T-helper 2 cell treated with Interferon-gamma antibody and Interleukin-4, amounts not matched to agents 5 μg/mL and 100 μg/mL, for 36 hours (primary cell): ENCODE measurements at regions not wholly inside any gene's neighbourhood (a gene's known extent, or its start where the extent isn't known, plus 50 kb on each side); places are given as distances from the start of the nearest gene placed in this dataset.

Source experiments
- DNase-seq: peaks from one replicate; pipeline ENCODE4 v3.0.0; 2021; ENCODE audit warnings: low spot score
- H3K27ac Mint-ChIP-seq: one replicate; pipeline ENCODE4 v1.8.0; 2021; ENCODE audit warnings: mild to moderate bottlenecking, mixed read lengths
- H3K27me3 Mint-ChIP-seq: one replicate; pipeline ENCODE4 v1.8.0; 2021; ENCODE audit warnings: low read depth, mixed read lengths
- H3K36me3 Mint-ChIP-seq: one replicate; pipeline ENCODE4 v1.8.0; 2021; ENCODE audit warnings: low read depth, mixed read lengths
- H3K4me1 Mint-ChIP-seq: one replicate; pipeline ENCODE4 v1.8.0; 2021; ENCODE audit warnings: low read depth, mixed read lengths
- H3K4me3 Mint-ChIP-seq: one replicate; pipeline ENCODE4 v1.8.0; 2022; ENCODE audit warnings: mild to moderate bottlenecking, moderate library complexity, mixed read lengths
- H3K9me3 Mint-ChIP-seq: one replicate; pipeline ENCODE4 v1.8.0; 2021; ENCODE audit warnings: mixed read lengths

DNA sequence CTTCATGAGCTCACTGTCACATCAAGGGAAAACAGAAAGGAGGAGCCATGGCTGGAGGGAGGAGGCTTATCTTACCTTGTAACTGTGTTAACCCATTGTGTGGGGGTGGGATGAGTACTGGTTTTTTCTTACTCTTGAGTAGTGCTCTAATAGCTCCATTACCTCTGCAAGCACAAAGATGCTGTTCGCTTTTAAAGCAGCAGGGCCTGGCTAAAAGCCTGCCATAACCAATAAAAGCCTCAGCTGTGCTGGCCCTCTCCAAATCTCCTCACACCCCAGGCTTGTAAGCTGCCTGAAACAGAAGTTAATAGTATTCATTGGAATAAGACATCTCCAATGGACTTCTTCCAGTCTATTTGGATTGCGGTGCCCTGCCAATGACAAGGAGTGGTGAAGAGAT, 544.1 kb downstream of the TUSC7 start:
- H3K36me3 Mint-ChIP-seq = no peaks in the 10 kb centered on the region
- H3K27ac Mint-ChIP-seq = no peak overlapping the region
- no peak overlapping the region for H3K4me3 Mint-ChIP-seq

DNA sequence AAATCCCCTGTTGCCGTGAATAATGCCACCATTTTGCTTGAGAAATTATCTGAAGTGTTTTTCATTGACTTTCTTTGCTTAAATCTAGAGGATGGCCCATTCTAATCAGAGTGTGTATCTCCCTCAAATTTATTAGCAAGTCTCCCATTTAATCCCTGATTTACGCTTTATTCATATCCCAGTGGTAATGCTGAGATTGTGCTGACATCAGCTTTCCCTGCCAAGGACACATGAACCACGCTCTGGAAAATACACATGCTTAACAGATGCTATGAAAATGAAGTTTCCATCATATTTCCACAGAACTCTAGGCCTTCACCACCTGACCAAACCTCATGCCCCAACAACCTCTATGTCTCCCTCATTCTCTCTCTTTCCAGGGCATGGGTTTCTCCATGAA, 545.4 kb downstream of the TUSC7 start:
- no peak overlapping the region for H3K27ac Mint-ChIP-seq
- no peaks in the 10 kb centered on the region for H3K4me1 Mint-ChIP-seq
- H3K36me3 Mint-ChIP-seq = no peaks in the 10 kb centered on the region
- DNase-seq = no peak
- peaks cover 11% of the 10 kb centered on the region for H3K9me3 Mint-ChIP-seq
- no peak overlapping the region for H3K4me3 Mint-ChIP-seq
- H3K27me3 Mint-ChIP-seq = no peaks in the 10 kb centered on the region

More for the DNA sequence above, 544.1 kb downstream of the TUSC7 start:
- no peaks in the 10 kb centered on the region for H3K4me1 Mint-ChIP-seq
- no peaks in the 10 kb centered on the region for H3K27me3 Mint-ChIP-seq
- peaks cover 17% of the 10 kb centered on the region for H3K9me3 Mint-ChIP-seq
- DNase-seq = no peak

DNA sequence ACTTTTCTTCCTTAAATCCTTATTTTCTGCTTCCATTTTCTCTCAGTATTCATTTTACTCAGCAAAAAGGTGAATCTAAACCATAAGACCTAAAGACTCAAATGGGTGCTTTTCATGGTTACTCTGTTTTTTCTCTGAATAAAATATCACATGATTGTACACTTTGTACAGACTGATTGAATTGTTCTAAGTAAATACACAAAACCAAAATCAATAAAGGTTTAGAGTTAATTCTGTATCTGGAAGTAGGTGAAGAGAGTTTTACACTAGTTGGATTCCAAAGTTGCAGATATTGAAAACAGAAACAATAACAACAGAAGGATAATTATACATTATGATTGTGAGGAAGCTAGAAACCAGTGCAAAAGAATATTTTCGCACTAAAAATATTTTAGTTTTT, 546.2 kb downstream of the TUSC7 start:
- Mint-ChIP-seq H3K9me3 (peaks cover 5% of the 10 kb centered on the region), H3K27ac (no peak overlapping the region), H3K27me3 (no peaks in the 10 kb centered on the region), H3K36me3 (no peaks in the 10 kb centered on the region), H3K4me1 (no peaks in the 10 kb centered on the region), H3K4me3 (no peak overlapping the region)
- no peak for DNase-seq

DNA sequence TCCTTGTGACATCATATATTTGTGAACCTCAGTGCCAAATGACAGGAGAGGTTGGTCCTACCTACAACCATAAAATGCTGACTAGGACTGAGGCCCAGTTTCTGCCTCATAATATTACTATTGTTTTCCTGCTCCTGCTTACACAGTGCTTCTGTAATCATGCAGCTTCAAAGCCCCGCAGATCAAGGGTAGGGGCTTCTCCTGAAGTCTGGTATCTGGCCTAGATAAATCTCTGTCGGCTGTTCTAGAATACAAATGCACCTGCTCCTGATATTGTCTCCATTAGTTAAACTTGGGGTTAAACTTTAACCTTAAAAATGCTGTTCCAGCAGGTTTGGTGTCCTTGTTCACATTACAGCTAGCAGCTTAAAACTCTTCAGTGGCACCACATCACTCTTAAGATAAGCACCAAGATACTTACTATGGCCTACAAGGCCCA, 552.4 kb downstream of the TUSC7 start:
- Mint-ChIP-seq H3K27ac (no peak overlapping the region), H3K9me3 (no peaks in the 10 kb centered on the region), H3K27me3 (no peaks in the 10 kb centered on the region)

DNA sequence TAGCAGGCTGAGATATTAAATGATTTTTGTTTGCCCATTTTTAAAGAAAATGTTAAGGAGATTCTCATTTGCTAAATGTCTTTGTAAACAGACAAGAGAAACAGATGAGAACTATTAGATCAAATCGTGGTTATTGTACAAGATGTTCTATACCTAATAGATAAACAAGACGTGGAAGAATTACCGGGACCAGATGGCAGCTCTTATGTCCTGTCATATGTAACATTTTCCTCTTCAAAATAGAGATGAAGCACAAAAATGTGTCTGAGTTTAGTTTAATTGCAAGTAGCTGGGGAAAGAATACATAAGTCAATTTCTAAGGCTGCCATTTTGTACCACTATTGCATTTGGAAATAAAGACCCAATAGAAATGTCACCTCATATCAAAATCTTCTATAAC, 553.7 kb downstream of the TUSC7 start:
- no peaks in the 10 kb centered on the region for H3K4me1 Mint-ChIP-seq
- no peak overlapping the region for H3K27ac Mint-ChIP-seq
- no peaks in the 10 kb centered on the region for H3K27me3 Mint-ChIP-seq
- no peaks in the 10 kb centered on the region for H3K9me3 Mint-ChIP-seq
- no peak overlapping the region for H3K4me3 Mint-ChIP-seq
- DNase-seq = no peak
- H3K36me3 Mint-ChIP-seq = no peaks in the 10 kb centered on the region

More for the DNA sequence above, 552.4 kb downstream of the TUSC7 start:
- Mint-ChIP-seq H3K36me3 (no peaks in the 10 kb centered on the region), H3K4me3 (no peak overlapping the region), H3K4me1 (no peaks in the 10 kb centered on the region)
- DNase-seq = no peak

DNA sequence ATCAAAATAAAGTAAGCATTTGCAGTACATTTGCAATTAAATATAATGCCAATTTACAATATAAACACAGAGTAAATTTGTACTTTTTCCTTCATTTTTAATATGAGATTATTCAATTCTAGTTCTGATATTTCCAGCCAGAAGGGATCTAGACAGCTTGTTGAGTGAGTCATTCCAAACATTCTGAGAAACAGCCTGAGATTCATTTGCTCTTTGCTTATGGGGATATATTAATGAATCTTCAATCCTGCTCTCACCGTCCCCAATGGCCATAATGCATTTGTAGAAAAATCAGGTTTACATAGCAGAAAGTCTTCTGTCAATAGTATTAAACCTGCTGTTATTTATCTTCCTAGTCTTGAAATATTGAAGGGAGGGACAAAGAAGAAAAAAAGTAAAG, 554.2 kb downstream of the TUSC7 start:
- Mint-ChIP-seq H3K4me3 (no peak overlapping the region), H3K4me1 (no peaks in the 10 kb centered on the region), H3K36me3 (no peaks in the 10 kb centered on the region), H3K27ac (no peak overlapping the region), H3K9me3 (no peaks in the 10 kb centered on the region), H3K27me3 (no peaks in the 10 kb centered on the region)
- no peak for DNase-seq

DNA sequence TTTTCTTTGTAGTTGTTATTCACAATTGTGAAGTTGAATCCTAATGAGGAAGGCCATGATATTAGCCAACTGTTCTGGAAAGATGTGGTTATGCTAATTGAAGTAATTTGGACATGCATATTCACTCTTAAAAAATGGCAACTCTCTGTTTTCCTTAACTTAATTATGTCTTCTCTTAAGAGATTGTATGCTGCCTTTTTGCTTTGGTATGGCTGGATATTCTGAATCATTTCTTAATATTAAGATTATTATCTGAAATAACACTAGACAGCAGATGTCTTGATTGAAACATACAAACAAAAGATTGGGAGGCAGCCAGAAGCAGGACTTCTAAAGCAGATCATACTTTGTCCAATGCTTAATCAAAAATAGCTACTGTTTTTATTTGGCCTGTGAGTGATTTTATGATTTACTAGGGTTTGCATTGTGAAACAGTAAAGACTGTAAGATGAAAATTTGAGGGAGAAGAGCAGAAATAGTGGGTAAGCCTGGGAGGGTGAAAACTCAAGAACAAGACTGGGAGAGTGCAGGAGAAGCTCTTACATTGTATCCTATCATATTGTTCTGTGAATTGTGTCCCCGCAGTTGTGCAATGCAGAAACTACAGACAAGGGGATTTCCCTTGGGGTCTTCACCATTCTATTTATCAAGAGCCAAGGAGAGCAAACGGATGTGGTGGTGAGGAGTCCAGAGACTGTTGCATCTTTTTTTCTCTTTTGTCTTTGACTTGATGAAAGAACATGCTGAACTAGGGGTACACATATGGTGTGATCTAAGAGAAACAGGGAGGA, 554.8 kb downstream of the TUSC7 start:
- no peak overlapping the region for H3K27ac Mint-ChIP-seq
- no peaks in the 10 kb centered on the region for H3K9me3 Mint-ChIP-seq
- DNase-seq = no peak
- H3K4me3 Mint-ChIP-seq = no peak overlapping the region
- H3K36me3 Mint-ChIP-seq = no peaks in the 10 kb centered on the region
- H3K27me3 Mint-ChIP-seq = no peaks in the 10 kb centered on the region
- H3K4me1 Mint-ChIP-seq = no peaks in the 10 kb centered on the region

DNA sequence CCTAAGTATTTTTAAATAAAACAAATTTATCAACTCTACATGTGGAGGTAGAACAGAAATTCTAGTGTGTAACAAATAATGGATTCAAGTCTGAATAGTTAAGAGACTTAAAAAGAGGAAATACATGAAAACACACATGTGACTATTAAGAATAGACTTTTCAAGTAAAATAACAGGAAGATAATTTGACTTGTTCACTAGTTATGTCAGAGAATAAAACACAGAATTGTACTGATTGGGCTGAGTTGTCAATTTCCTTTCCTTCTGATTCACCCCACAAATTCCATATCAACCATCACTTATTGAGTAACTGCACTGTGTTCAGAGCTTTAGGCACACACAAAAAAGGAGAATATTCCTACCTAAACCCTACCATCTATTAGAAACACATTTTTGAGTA, 557.2 kb downstream of the TUSC7 start:
- Mint-ChIP-seq H3K27ac (no peak overlapping the region), H3K4me1 (no peaks in the 10 kb centered on the region), H3K9me3 (no peaks in the 10 kb centered on the region), H3K4me3 (no peak overlapping the region), H3K27me3 (no peaks in the 10 kb centered on the region), H3K36me3 (no peaks in the 10 kb centered on the region)
- no peak for DNase-seq

DNA sequence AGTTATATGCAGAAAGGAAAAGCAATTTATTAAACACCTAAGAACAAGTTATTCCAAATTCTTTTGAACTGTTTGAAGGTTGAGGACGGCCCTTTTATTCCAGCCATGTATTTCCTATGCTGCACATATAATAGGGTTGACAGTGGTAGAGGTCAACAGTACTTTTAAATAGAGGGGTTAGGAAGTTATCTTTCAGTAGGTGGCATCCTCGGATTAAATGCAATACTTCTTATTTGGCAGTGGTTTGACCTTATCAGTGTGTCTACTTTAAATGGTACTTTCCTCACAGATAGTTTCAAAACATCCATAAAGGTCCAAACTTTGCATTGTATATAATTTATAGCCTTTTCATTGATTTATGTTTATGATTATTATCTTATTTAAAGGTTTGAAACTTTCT, 558.7 kb downstream of the TUSC7 start:
- Mint-ChIP-seq H3K36me3 (no peaks in the 10 kb centered on the region), H3K9me3 (no peaks in the 10 kb centered on the region), H3K4me3 (no peak overlapping the region), H3K27ac (no peak overlapping the region), H3K4me1 (no peaks in the 10 kb centered on the region), H3K27me3 (no peaks in the 10 kb centered on the region)
- no peak for DNase-seq

DNA sequence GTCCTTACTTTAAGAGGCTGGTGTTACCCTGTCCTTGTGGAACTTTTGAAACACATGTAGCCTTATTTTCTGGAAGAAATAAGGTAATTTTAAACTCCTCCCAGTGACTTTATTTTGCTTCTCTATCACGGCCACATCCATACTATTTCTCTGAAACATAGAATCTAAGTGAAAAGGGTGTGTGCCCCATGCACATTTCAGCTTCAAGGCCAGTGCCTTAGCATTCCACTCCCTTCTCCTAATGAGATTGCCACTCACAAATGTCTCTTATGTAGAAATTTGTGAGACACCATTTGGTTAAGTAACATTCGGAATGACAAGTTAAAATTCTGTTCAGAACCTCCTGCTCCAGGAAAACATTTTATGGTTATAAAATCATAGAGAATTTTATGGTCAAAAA, 562.7 kb downstream of the TUSC7 start:
- Mint-ChIP-seq H3K27me3 (no peaks in the 10 kb centered on the region), H3K4me1 (no peaks in the 10 kb centered on the region)

DNA sequence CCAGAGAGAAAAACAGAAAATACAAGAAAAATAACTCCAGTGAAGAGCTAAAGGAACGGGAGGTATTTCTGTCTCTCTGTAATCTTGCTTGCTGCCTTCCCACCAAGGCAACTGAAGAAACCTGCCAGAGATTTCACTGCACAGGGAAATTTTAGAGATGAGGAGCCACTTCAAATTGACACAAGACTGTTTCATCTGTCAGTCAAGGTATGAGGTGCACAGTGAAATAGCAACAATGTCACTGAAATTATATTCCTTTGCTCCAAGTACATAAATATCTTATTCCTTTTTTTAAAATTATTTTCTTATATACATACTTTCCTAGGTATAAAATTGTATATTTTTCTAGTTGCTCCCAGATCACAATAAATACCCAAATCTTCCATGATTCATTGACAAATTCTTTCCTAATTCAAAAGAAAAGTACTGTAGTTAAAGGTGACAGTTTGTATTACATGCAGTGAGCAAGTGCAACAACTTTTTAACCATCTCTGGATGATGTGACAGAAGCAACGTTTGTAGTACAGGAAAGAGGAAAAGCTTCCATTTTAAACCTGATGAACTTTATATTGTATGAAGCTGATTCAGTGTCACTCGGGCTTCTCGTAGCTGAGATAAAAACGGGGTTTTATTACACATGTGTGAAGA, 563.4 kb downstream of the TUSC7 start:
- DNase-seq = no peak
- Mint-ChIP-seq H3K9me3 (no peaks in the 10 kb centered on the region), H3K36me3 (no peaks in the 10 kb centered on the region), H3K4me1 (no peaks in the 10 kb centered on the region), H3K4me3 (no peak overlapping the region), H3K27me3 (no peaks in the 10 kb centered on the region), H3K27ac (no peak overlapping the region)

More for the DNA sequence above, 562.7 kb downstream of the TUSC7 start:
- Mint-ChIP-seq H3K9me3 (no peaks in the 10 kb centered on the region), H3K27ac (no peak overlapping the region), H3K4me3 (no peak overlapping the region), H3K36me3 (no peaks in the 10 kb centered on the region)
- no peak for DNase-seq

DNA sequence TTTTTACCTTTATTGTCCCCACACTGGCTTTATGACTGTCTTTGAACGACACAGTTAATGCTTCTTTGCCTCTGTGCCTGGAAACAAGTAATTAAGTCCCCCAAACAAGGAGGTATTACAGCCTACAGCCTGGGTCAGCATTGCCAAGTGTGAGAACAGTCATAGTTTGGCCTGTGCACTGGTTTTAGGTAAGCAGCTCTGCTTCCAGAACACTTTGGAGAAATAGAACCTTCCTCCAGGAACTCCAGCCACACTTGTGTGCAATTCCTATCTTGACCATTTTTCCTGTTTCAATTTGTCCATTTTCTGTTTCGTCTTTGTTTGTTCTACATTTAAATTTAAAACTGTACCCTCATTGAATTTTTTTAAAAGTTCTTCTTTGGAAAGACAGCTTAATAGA, 568.2 kb downstream of the TUSC7 start:
- H3K27me3 Mint-ChIP-seq = no peaks in the 10 kb centered on the region
- H3K27ac Mint-ChIP-seq = no peak overlapping the region
- no peaks in the 10 kb centered on the region for H3K36me3 Mint-ChIP-seq
- H3K9me3 Mint-ChIP-seq = no peaks in the 10 kb centered on the region
- H3K4me3 Mint-ChIP-seq = no peak overlapping the region
- H3K4me1 Mint-ChIP-seq = no peaks in the 10 kb centered on the region
- no peak for DNase-seq

DNA sequence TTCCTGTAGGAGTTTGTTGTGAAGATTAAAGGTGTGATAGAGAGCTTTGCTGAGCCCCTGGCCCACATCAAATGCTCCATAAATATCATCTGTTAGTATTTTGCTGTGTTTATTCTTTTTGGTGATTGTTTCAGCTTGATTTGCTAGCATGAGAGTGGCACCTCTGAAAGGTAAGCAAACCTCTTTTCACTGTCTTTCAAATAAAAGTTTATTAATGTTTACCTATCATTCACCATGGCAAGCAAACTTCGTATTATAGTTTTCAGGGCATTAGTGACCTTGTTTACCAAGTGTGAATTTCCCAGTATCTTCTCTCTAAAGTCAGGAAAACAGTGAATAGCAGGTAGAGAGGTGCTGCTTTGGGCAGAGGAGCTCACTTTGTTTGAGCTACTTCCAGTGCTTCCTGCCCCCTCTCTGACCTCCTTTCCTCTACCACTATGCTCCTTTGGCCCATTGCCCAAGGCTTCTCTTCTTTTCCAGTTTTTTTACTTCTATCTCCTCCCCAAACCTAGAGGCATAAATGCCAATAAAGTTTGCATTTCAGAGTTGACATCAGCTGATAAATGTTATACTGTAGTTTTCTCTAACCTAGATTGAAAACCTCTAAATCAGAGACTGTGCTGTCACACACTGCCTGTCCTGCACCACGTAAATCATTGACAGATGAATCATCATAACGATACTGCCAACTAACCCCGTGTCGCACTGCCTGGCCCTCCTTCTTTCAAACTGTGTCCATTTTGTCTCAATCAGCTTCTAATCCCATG, 569.0 kb downstream of the TUSC7 start:
- no peaks in the 10 kb centered on the region for H3K36me3 Mint-ChIP-seq
- no peak overlapping the region for H3K27ac Mint-ChIP-seq
- H3K4me3 Mint-ChIP-seq = no peak overlapping the region
- H3K9me3 Mint-ChIP-seq = no peaks in the 10 kb centered on the region
- no peaks in the 10 kb centered on the region for H3K27me3 Mint-ChIP-seq
- no peak for DNase-seq
- no peaks in the 10 kb centered on the region for H3K4me1 Mint-ChIP-seq

DNA sequence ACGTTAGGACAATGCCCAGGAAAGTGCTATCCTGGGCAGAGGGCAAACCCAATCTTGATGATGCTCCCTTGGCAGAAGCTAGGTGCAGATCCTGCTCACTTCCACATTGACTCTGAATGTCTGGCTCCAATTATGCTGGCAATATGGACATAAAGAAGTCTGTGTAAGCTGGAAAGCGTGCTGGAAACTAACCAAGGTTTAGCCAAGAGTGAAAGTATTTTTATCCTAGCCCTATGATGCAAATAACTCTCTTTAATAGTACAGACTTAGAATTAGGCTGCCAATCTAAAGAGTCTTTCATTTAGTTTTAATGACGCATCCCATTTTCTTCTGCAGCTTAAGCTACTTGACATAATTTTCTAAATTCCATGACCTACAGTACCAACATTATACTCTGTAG, 571.8 kb downstream of the TUSC7 start:
- H3K27me3 Mint-ChIP-seq = no peaks in the 10 kb centered on the region
- no peaks in the 10 kb centered on the region for H3K4me1 Mint-ChIP-seq
- no peak for DNase-seq
- H3K9me3 Mint-ChIP-seq = no peaks in the 10 kb centered on the region
- no peak overlapping the region for H3K4me3 Mint-ChIP-seq
- H3K27ac Mint-ChIP-seq = no peak overlapping the region
- no peaks in the 10 kb centered on the region for H3K36me3 Mint-ChIP-seq
